HG03175 (cell line): ENCODE measurements at regions not wholly inside any gene's neighbourhood (a gene's known extent, or its start where the extent isn't known, plus 50 kb on each side); places are given as distances from the start of the nearest gene placed in this dataset.
"Not testable (repeated sequence)": the region's sequence is repeated elsewhere in the genome, so short reads cannot be mapped to it uniquely, and the experiment has no call there.

Source experiments
- ATAC-seq: cut with Tn5 transposase; IDR thresholded peaks from one replicate; pipeline ENCODE4 v1.9.1; 2021; ENCODE audit warnings: mild to moderate bottlenecking, moderate library complexity; ENCODE audit not compliant: unreplicated experiment

- ATAC-seq = no peak
Measured at GRCh38 chr12:19665121-19665900, 226.0 kb downstream of the AEBP2 start.

- ATAC-seq = no peak
Measured at GRCh38 chr12:19666070-19666469, 226.8 kb downstream of the AEBP2 start.

GRCh38 chr12:19669793-19670192 is 230.5 kb downstream of the AEBP2 start:
- ATAC-seq = no peak

- ATAC-seq = no peak
Measured at GRCh38 chr12:19671695-19672094, 232.4 kb downstream of the AEBP2 start.

GRCh38 chr12:19674437-19674836 is 235.1 kb downstream of the AEBP2 start:
- ATAC-seq = no peak

GRCh38 chr12:19675361-19675760 is 236.1 kb downstream of the AEBP2 start:
- no peak for ATAC-seq

- not testable (repeated sequence) for ATAC-seq
Measured at GRCh38 chr12:19678501-19678900, 239.2 kb downstream of the AEBP2 start.

GRCh38 chr12:19681007-19681406 is 241.7 kb downstream of the AEBP2 start:
- ATAC-seq = no peak

GRCh38 chr12:19683178-19683927 is 244.1 kb downstream of the AEBP2 start:
- ATAC-seq = no peak

GRCh38 chr12:19687371-19687770 is 248.1 kb downstream of the AEBP2 start:
- no peak for ATAC-seq

- no peak for ATAC-seq
Measured at GRCh38 chr12:19688532-19688931, 249.2 kb downstream of the AEBP2 start.

GRCh38 chr12:19689226-19689625 is 249.9 kb downstream of the AEBP2 start:
- ATAC-seq = no peak

GRCh38 chr12:19689801-19690472 is 250.6 kb downstream of the AEBP2 start:
- ATAC-seq = no peak

GRCh38 chr12:19692091-19692490 is 252.8 kb downstream of the AEBP2 start:
- no peak for ATAC-seq

GRCh38 chr12:19692566-19692965 is 253.3 kb downstream of the AEBP2 start:
- ATAC-seq = no peak

GRCh38 chr12:19694627-19695026 is 255.3 kb downstream of the AEBP2 start:
- ATAC-seq = no peak

GRCh38 chr12:19695244-19696098 is 256.2 kb downstream of the AEBP2 start:
- no peak for ATAC-seq

- ATAC-seq = no peak
Measured at GRCh38 chr12:19700969-19701368, 261.7 kb downstream of the AEBP2 start.

GRCh38 chr12:19704966-19705365 is 265.7 kb downstream of the AEBP2 start:
- ATAC-seq = no peak

GRCh38 chr12:19706936-19707335 is 267.6 kb downstream of the AEBP2 start:
- no peak for ATAC-seq

- ATAC-seq = no peak
Measured at GRCh38 chr12:19707948-19708409, 268.7 kb downstream of the AEBP2 start.
